ENCODE measurements at regions not wholly inside any gene's neighbourhood (a gene's known extent, or its start where the extent isn't known, plus 50 kb on each side); places are given as distances from the start of the nearest gene placed in this dataset.

GRCh38 chr1:182135946-182136345, 74.4 kb upstream of the ZNF648 start:
- Histone ChIP-seq H2AFZ (ENCODE audit: low read depth, low read length, poor library complexity, severe bottlenecking) (no peak overlapping the region), H3K9me3 (ENCODE audit: control insufficient read depth in 1 of 2, insufficient read depth in 1 of 2, low read depth in 1 of 2, low read length in 2 of 2) (peaks cover 3 to 5% of the 10 kb centered on the region in 2 experiments; a peak in 2 of 4 replicates), H3K36me3 (ENCODE audit: control insufficient read depth in 1 of 2, insufficient read depth in 2 of 2, low read length in 2 of 2) (no peaks in the 10 kb centered on the region), H3K9ac (ENCODE audit: low read length) (no peak overlapping the region), H3K79me2 (ENCODE audit: insufficient read depth, low read length) (no peaks in the 10 kb centered on the region), H3K4me1 (ENCODE audit: control insufficient read depth in 1 of 2, insufficient read depth in 2 of 2, low read length in 2 of 2) (no peaks in the 10 kb centered on the region), H3K4me3 (replicated peaks in 1 of 2; ENCODE audit: low read depth in 1 of 2, low read length in 2 of 2) (no peak overlapping the region), H3K27ac (ENCODE audit: low read depth, low read length) (no peak overlapping the region), H4K20me1 (ENCODE audit: insufficient read depth) (no peaks in the 10 kb centered on the region), H3K9me2 (ENCODE audit: insufficient read depth) (no peaks in the 10 kb centered on the region), H3K27me3 (ENCODE audit: insufficient read depth, low read length) (no peaks in the 10 kb centered on the region), H3K4me2 (ENCODE audit: low read length) (no peak overlapping the region)
- TF ChIP-seq SP1 (IDR thresholded peaks at IDR 0.05; ENCODE audit: low read depth) (no peak), SIN3A (IDR thresholded peaks at IDR 0.05; ENCODE audit: low read depth) (no peak), YY1 (IDR thresholded peaks at IDR 0.05; ENCODE audit: extremely low read depth, insufficient replicate concordance, low read depth, low read length) (no peak), JUND (IDR thresholded peaks at IDR 0.05) (no peak), ZFX (IDR thresholded peaks at IDR 0.05) (no peak), ZNF274 (IDR thresholded peaks at IDR 0.05; ENCODE audit: low read depth, low read length) (no peak), CTCF (IDR thresholded peaks at IDR 0.05 in 2 of 3, conservative IDR thresholded peaks at IDR 0.05 in 1 of 3; ENCODE audit: borderline replicate concordance in 1 of 3, insufficient read depth in 1 of 3, low read depth in 2 of 3, low read length in 2 of 3) (no peak)
- TF ChIP-seq, protein P1, sequence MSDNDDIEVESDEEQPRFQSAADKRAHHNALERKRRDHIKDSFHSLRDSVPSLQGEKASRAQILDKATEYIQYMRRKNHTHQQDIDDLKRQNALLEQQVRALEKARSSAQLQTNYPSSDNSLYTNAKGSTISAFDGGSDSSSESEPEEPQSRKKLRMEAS (IDR thresholded peaks at IDR 0.05) = no peak
- CTCF ChIA-PET = no interaction called here
- POLR2A ChIA-PET = no interaction called here
- ATAC-seq (no peak), DNase-seq (ENCODE audit: low read depth, low spot score) (no peak)
- no TSS peak for BruUV-seq (replicated peaks)
- intact Hi-C loops (cut with micrococcal nuclease) = no loop called here
- RAD21 ChIA-PET (ENCODE audit: low non-redundant PET in 1 of 2, low total read pairs in 2 of 2, uncharacterized antibody in 2 of 2, unreplicated experiment in 2 of 2) = no interaction called here

- H3K27me3 ChIP-seq (ENCODE audit: insufficient read depth, low read length) = no peaks in the 10 kb centered on the region
- intact Hi-C loops (cut with micrococcal nuclease) = no loop called here
- ChIA-PET CTCF (interaction anchor here (1.4 kb wide), 1 partner anchor 9 kb away, joined by 5 read pairs; no protein-coding TSS in a partner anchor), RAD21 (ENCODE audit: low non-redundant PET in 1 of 2, low total read pairs in 2 of 2, uncharacterized antibody in 2 of 2, unreplicated experiment in 2 of 2) (no interaction called here), POLR2A (no interaction called here)
- ATAC-seq (no peak), DNase-seq (ENCODE audit: low read depth, low spot score) (no peak)
- no peak overlapping the region for H3K27ac ChIP-seq (ENCODE audit: low read depth, low read length)
- no peaks in the 10 kb centered on the region for H3K79me2 ChIP-seq (ENCODE audit: insufficient read depth, low read length)
- peaks cover 3 to 5% of the 10 kb centered on the region in 2 experiments; a peak in 2 of 4 replicates for H3K9me3 ChIP-seq (ENCODE audit: control insufficient read depth in 1 of 2, insufficient read depth in 1 of 2, low read depth in 1 of 2, low read length in 2 of 2)
- H3K4me1 ChIP-seq (ENCODE audit: control insufficient read depth in 1 of 2, insufficient read depth in 2 of 2, low read length in 2 of 2) = no peaks in the 10 kb centered on the region
- H2AFZ ChIP-seq (ENCODE audit: low read depth, low read length, poor library complexity, severe bottlenecking) = no peak overlapping the region
- H3K4me2 ChIP-seq (ENCODE audit: low read length) = no peak overlapping the region
- no peaks in the 10 kb centered on the region for H3K36me3 ChIP-seq (ENCODE audit: control insufficient read depth in 1 of 2, insufficient read depth in 2 of 2, low read length in 2 of 2)
- no peak overlapping the region for H3K4me3 ChIP-seq (replicated peaks in 1 of 2; ENCODE audit: low read depth in 1 of 2, low read length in 2 of 2)
- H3K9ac ChIP-seq (ENCODE audit: low read length) = no peak overlapping the region
- no peaks in the 10 kb centered on the region for H4K20me1 ChIP-seq (ENCODE audit: insufficient read depth)
- BruUV-seq (replicated peaks) = no TSS peak
- no peaks in the 10 kb centered on the region for H3K9me2 ChIP-seq (ENCODE audit: insufficient read depth)
- TF ChIP-seq TCF7L2 (IDR thresholded peaks at IDR 0.05; ENCODE audit: borderline replicate concordance, extremely low read depth, insufficient read depth, insufficient read length) (no peak), POLR2A (IDR thresholded peaks at IDR 0.05; ENCODE audit: borderline replicate concordance, extremely low read depth, insufficient read depth, insufficient read length) (no peak), ELF1 (IDR thresholded peaks at IDR 0.05; ENCODE audit: borderline replicate concordance, low read depth) (no peak), JUND (IDR thresholded peaks at IDR 0.05) (no peak), CBX3 (IDR thresholded peaks at IDR 0.05; ENCODE audit: low read depth) (no peak), ATF3 (IDR thresholded peaks at IDR 0.05) (no peak), CEBPB (IDR thresholded peaks at IDR 0.05; ENCODE audit: low read depth) (no peak), ZNF274 (IDR thresholded peaks at IDR 0.05; ENCODE audit: low read depth, low read length) (no peak), SIN3A (IDR thresholded peaks at IDR 0.05; ENCODE audit: low read depth) (no peak), POLR2AphosphoS5 (IDR thresholded peaks at IDR 0.05; ENCODE audit: low read depth, low read length) (no peak)
- TF ChIP-seq, protein P2, sequence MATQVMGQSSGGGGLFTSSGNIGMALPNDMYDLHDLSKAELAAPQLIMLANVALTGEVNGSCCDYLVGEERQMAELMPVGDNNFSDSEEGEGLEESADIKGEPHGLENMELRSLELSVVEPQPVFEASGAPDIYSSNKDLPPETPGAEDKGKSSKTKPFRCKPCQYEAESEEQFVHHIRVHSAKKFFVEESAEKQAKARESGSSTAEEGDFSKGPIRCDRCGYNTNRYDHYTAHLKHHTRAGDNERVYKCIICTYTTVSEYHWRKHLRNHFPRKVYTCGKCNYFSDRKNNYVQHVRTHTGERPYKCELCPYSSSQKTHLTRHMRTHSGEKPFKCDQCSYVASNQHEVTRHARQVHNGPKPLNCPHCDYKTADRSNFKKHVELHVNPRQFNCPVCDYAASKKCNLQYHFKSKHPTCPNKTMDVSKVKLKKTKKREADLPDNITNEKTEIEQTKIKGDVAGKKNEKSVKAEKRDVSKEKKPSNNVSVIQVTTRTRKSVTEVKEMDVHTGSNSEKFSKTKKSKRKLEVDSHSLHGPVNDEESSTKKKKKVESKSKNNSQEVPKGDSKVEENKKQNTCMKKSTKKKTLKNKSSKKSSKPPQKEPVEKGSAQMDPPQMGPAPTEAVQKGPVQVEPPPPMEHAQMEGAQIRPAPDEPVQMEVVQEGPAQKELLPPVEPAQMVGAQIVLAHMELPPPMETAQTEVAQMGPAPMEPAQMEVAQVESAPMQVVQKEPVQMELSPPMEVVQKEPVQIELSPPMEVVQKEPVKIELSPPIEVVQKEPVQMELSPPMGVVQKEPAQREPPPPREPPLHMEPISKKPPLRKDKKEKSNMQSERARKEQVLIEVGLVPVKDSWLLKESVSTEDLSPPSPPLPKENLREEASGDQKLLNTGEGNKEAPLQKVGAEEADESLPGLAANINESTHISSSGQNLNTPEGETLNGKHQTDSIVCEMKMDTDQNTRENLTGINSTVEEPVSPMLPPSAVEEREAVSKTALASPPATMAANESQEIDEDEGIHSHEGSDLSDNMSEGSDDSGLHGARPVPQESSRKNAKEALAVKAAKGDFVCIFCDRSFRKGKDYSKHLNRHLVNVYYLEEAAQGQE (IDR thresholded peaks at IDR 0.05; ENCODE audit: low read depth) = no peak
- TF ChIP-seq, protein P1 (IDR thresholded peaks at IDR 0.05) = no peak
Measured at GRCh38 chr1:182134257-182134656, 72.7 kb upstream of the ZNF648 start.

Data from HCT116 (cell line).